AG09319 (cell line): ENCODE measurements at regions not wholly inside any gene's neighbourhood (a gene's known extent, or its start where the extent isn't known, plus 50 kb on each side); places are given as distances from the start of the nearest gene placed in this dataset.
"Not testable (repeated sequence)": the region's sequence is repeated elsewhere in the genome, so short reads cannot be mapped to it uniquely, and the experiment has no call there.

ENCODE experiments used
- DNase-seq: peaks from one replicate; pipeline ENCODE4 v3.0.0-alpha.2; 2010; ENCODE audit warnings: low read depth; ENCODE audit errors: extremely low read depth
- CTCF ChIP-seq: IDR thresholded peaks from 2 replicates; pipeline ENCODE4 v1.5.1; 2011; ENCODE audit warnings: low read depth, mild to moderate bottlenecking, inconsistent platforms, low read length, moderate library complexity

- TF ChIP-seq CTCF = no peak
- DNase-seq = no peak
Measured at GRCh38 chr2:130289780-130290179, 52.9 kb upstream of the IMP4 start.

- DNase-seq = no peak
- TF ChIP-seq CTCF = no peak
Measured at GRCh38 chr2:130288467-130289403, 54.0 kb upstream of the IMP4 start.

GRCh38 chr2:130287656-130288026 is 55.1 kb upstream of the IMP4 start:
- TF ChIP-seq CTCF = no peak
- DNase-seq = no peak

GRCh38 chr2:130286983-130287655 is 55.6 kb upstream of the IMP4 start:
- no peak for TF ChIP-seq CTCF
- DNase-seq = no peak

GRCh38 chr2:130283341-130283869 is 59.3 kb upstream of the IMP4 start:
- DNase-seq = not testable (repeated sequence)

GRCh38 chr2:130279551-130279950 is 63.1 kb upstream of the IMP4 start:
- not testable (repeated sequence) for DNase-seq

- not testable (repeated sequence) for DNase-seq
Measured at GRCh38 chr2:130268333-130268732, 70.1 kb upstream of the TUBA3E start.

GRCh38 chr2:130267572-130267971 is 69.3 kb upstream of the TUBA3E start:
- not testable (repeated sequence) for DNase-seq

- not testable (repeated sequence) for DNase-seq
Measured at GRCh38 chr2:130266836-130267235, 68.6 kb upstream of the TUBA3E start.

GRCh38 chr2:130265570-130266247 is 67.5 kb upstream of the TUBA3E start:
- not testable (repeated sequence) for DNase-seq

GRCh38 chr2:130264901-130265320 is 66.7 kb upstream of the TUBA3E start:
- DNase-seq = not testable (repeated sequence)
